Cerebellar nuclear complex (tissue), 1 donor: ENCODE measurements at regions not wholly inside any gene's neighbourhood (a gene's known extent, or its start where the extent isn't known, plus 50 kb on each side); places are given as distances from the start of the nearest gene placed in this dataset.
"Not testable (repeated sequence)": the region's sequence is repeated elsewhere in the genome, so short reads cannot be mapped to it uniquely, and the experiment has no call there.

Experiments
- DNase-seq, 2 experiments: peaks; one replicate each; lab custom pipeline; 2025; lab: John Stamatoyannopoulos, UW

- DNase-seq = no peak
Measured at GRCh38 chr3:69647511-69648110, 91.7 kb upstream of the MITF start.

DNA sequence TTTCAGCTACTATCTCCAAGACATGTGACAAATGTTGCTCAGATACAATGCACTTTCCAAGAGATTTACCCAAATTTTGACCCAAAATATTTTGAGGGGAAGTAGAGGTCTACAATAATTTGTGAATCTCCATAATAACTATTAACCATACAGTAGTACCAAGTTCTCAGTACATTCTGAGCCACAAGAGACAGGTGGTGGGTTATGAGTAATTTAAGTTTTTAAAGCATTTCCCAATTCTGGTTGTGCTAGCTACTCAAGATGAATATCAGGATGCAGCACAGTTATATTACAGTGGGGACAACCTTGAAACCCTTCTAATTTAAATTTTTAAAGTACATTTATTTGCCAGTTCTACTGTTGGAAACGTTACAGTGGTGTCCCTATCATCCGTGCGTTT lies 92.2 kb upstream of the MITF start:
- no peak for DNase-seq

DNA sequence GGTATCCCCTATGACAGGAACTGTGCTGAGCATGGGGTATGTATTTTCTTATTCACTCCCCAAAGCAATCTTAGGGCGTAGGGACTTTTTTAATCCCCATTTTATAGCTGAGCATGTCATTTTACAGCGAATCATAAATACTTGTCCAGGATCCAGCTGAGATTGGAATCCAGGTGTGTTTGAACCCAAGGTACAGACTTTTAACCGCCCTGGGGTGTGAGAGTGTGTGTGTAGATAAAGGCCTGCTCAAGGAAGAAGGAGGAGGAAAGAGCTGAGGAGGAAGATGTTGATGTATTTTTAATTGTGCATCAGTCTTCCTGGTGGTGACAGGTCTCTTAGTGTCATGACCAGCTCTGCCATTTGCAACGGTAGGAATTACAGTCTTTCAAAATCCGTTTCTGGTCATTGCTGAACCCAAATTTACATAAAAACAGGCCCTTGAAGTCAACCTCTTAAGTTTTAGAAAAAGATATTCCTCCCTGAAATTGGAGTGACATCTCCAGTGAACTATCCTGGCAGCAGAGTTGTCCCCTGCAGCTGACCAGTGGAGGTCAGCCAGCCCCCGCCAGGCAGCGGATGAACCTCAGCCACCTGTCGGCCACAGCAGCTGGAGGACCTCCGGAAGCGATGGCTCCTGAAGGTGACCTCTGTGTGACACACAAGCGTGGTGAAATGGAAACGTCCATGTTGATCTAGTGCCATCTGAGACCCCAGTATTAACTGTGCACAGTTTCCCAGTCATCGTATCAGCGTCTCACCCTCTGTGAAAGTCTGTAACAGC lies 92.8 kb upstream of the MITF start:
- no peak for DNase-seq

GRCh38 chr3:69642606-69643005 lies 96.7 kb upstream of the MITF start:
- no peak for DNase-seq

DNA sequence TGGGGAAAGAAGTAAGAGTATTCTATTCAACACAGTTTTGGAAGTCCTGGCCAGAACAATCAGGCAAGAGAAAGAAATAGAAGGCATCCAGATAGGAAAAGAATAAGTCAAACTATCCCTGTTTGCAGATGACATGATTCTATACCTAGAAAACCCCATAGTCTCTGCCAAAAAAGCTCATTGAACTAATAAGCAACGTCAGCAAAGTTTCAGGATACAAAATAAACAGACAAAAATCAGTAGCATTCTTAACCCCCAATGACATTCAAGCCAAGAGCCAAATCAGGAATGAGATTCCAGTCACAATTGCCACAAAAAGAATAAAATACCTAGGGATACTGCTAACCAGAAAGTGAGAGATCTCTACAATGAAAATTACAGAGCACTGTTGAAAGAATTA lies 99.4 kb upstream of the MITF start:
- no peak for DNase-seq

GRCh38 chr3:69628951-69629350 lies 110.3 kb upstream of the MITF start:
- no peak for DNase-seq

DNA sequence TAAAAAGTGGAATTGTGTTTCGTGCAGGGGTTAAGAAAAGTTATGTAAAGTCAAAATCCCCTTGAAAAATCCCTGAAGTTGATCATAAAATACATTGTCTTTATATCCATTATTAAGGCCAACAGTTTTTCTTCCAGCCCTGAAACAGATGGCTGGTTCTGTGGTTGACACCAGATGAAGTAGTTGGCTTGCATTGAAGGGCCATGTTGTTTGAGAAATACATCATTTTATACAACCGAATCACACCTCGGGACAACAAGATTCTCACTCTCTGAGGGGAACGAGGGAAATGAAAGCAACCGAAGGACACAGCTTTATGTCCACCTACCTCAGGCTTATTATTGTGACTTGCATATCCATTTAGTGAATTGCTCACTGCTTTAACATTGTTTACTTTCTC lies 126.0 kb upstream of the MITF start:
- no peak for DNase-seq

DNA sequence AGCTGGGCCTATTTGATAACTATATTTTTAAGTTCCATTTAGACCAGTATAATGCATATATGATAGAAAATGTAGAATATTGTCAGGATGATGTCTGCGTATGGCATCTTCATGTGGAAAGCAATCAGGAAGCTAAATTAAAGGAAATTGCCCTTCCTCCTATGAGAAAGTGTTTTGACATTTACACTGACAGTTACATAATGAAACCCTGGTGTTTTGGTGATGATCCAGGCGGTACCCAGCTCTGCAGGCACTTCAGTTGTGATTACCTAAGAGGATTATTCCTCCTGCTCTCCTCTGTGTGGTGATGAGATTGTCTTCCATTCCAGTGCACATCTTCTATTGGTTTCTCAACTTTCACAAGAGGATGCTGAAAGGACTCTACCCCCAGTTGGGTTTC lies 126.5 kb upstream of the MITF start:
- no peak for DNase-seq

DNA sequence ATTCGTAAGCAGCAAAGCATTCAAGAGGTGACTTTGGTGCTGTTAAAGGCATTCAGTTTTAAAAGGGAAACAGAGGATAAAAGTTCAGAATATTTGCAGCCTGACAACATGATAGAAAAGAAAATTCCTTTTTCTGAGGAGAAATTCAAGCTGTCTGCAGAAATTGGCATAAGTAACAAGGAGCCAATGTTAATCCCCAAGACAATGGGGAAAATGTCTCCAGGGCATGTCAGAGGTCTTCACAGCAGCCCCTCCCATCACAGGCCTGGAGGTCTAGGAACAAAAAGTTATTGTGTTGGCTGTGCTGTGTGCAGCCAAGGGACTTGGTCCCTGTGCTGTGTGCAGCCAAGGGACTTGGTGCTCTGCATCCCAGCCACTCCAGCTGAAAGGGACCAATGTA lies 129.7 kb upstream of the MITF start:
- DNase-seq = not testable (repeated sequence)

DNA sequence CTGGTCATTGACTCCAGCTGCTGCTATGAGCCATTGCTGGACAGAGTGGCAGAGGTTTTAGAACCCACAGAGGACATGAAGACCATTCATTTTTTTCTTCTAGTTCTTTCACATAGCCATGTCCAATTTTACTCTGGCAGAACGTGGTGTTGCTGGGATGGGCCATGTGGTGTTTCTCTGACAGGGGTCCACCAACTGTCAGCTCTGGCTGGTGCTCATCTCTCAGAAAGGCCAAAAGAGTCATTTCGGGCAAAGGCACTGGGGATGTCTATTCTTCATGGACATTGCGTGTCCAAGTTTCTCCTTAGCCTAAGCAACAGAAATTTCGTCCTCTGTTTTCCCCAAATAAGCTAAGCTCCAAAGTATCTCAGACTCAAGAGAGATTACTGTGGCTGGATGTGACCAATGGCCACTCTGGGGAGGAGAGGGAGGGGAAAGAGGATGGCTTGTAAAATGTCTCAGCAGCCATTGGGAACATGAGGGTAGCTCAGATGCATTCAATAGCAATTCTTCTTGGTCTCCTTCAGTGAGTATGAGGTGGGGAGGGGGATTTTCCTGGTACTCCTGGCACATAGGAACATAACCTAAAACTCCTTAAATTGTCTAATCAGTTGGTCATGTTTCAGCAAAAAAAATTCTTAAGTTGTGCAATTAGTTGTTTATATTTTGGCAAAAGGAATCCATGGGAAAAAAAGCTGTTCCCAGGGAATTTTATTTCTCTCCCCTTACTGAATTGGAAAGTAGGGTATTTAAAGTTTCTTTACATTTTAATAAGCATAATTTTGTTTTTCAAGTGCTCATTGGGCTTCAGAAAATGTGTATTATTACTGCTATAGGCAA lies 131.6 kb upstream of the MITF start:
- DNase-seq = no peak

DNA sequence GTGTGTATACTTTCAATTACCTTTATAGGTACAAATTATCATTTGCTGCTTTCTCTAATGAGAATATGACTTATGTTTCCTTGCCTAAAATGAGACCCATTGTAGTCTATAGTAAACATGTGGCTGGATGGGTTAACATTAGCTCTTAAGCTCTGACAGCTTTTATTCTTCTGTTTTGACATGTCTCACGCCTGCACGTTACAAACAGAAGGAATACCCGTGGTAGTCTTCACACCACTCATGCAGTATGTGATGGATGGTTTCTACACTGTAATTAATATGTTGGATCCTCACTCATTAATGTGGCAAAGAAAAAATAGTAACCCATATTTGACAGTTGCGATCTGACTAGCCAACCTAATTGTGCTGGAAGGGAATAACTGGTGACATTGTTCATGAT lies 133.4 kb upstream of the MITF start:
- DNase-seq = no peak

DNA sequence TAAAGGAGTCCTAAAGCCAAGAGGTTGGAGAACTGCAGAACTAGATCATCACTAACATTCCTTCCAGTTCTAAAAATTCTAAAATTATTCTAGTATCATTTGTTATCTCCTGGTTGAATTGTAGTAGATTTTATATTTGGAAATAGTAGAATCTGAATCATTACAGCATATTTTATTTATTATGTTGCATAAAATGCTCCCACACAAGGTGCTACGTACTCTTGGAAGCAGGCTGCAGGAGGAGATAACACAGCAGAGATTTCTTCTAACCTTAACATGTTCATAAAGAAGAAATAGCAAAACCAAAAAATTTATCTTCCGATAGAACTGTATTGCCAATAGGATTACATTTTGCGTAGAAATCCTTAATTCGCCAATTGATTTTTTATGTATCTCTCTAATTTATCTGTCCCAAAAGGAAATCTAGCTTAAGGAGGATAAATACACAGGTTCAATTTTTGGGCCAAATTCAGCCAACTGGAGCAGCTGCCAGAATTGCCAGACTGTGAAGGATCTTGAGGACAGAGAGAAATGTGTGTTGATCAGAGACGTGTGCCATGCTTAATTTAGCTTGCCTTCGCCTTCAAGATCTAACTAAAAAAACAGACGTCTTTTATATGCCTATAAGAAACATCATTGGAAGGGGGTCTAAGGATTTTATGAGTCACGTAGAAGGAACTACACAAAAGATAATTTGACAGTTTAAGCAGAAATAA lies 134.4 kb upstream of the MITF start:
- no peak for DNase-seq

GRCh38 chr3:69602112-69602511 lies 137.2 kb upstream of the MITF start:
- DNase-seq = no peak

- DNase-seq = no peak
Measured at GRCh38 chr3:69594286-69594685, 145.0 kb upstream of the MITF start.

- no peak for DNase-seq
Measured at GRCh38 chr3:69591164-69591736, 148.0 kb upstream of the MITF start.

GRCh38 chr3:69590111-69590510 lies 149.2 kb upstream of the MITF start:
- DNase-seq = no peak

DNA sequence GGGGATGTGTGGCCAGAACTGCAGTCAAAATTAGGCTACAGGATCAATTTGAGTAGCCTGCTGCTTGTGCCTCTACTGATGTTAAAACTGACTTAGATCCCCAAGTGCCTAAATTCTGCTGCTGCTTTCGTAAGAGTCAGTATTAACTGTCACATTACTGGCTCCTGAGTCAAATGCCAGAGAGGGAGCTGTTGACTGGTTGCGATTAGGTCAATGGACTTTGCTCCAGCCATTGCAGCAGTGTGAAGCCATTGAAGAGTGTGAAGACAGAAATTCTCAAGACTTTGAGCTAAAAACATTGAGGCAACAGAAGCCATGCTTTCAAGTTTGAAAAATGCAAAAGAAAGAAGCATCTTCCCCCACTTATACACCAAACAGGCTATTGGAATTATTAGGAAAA lies 151.1 kb upstream of the MITF start:
- DNase-seq = no peak

DNA sequence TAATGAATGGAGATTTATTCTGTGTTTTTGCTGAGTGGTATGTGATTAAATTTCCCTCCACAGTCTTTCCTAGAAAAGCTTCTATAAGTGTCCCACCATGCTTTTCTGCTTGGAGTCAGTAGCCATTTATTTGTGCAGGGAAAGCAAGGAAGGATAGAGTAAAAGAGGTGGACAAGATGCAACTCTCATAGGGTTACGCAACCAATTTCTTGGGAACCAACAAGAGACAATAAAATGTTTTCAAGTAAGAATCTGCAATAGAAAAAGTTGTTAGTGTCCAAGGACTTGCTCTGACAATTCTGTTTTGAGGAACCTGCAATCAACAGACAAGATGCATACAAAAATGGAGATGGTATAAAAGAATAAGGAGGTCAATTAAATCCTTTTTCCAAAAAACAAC lies 153.8 kb upstream of the MITF start:
- no peak for DNase-seq

GRCh38 chr3:69582044-69582443 lies 157.2 kb upstream of the MITF start:
- DNase-seq = no peak

GRCh38 chr3:69579306-69580041 lies 159.8 kb upstream of the MITF start:
- DNase-seq = no peak

DNA sequence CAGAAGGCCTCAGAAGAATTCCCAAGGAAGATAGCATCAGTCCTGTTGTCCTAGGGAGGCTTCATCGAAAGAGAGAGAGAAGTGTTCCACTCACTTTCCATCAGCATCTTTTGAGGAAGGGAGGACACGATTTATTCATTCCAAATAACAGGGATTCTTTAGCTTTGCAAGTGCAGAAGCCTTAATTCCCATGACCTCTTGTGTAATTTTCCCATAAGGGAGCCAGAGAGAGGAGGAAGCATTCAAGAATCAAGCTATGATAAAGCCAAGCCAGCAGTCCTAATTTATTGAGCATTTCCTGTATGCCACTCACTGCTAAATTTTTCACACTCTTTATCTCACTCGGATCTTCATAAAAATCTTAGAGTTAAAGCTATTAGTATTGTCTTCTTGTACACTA lies 169.7 kb upstream of the MITF start:
- no peak for DNase-seq
